ENCODE measurements at regions not wholly inside any gene's neighbourhood (a gene's known extent, or its start where the extent isn't known, plus 50 kb on each side); places are given as distances from the start of the nearest gene placed in this dataset.

GRCh38 chr13:79185580-79185979 is 220.5 kb downstream of the RBM26 start (continued):
- TF ChIP-seq GPBP1L1 (CRISPR knock-in tag; IDR thresholded peaks at IDR 0.05) (no peak), HOXA9 (CRISPR knock-in tag; IDR thresholded peaks at IDR 0.05; ENCODE audit: borderline replicate concordance) (no peak), ZNF639 (CRISPR knock-in tag; conservative IDR thresholded peaks at IDR 0.05) (no peak), ARNT2 (CRISPR knock-in tag; IDR thresholded peaks at IDR 0.05; ENCODE audit: low read depth) (no peak), THAP9 (CRISPR knock-in tag; IDR thresholded peaks at IDR 0.05; ENCODE audit: borderline replicate concordance) (no peak), ESRRA (CRISPR knock-in tag; IDR thresholded peaks at IDR 0.05; ENCODE audit: low read depth) (no peak), NONO (IDR thresholded peaks at IDR 0.05) (no peak), NONO (CRISPR knock-in tag; conservative IDR thresholded peaks at IDR 0.05) (no peak; the same call in 1 of the 2 replicates), ZNF746 (CRISPR knock-in tag; IDR thresholded peaks at IDR 0.05) (no peak), KAT7 (CRISPR knock-in tag; IDR thresholded peaks at IDR 0.05; ENCODE audit: borderline replicate concordance) (no peak), HNRNPH1 (optimal IDR thresholded peaks at IDR 0.05; ENCODE audit: low read depth, low read length) (no peak), NR2F2 (IDR thresholded peaks at IDR 0.05; ENCODE audit: borderline replicate concordance, low read depth) (no peak), ADNP (CRISPR knock-in tag; IDR thresholded peaks at IDR 0.05) (no peak), NAIF1 (CRISPR knock-in tag; IDR thresholded peaks at IDR 0.05; ENCODE audit: borderline replicate concordance) (no peak), MEIS2 (CRISPR knock-in tag; IDR thresholded peaks at IDR 0.05) (0 out of 2 replicates have a peak, but pooled peaks have one; percentile 38), CHD4 (IDR thresholded peaks at IDR 0.05; ENCODE audit: borderline replicate concordance, low read length) (no peak), BHLHE40 (IDR thresholded peaks at IDR 0.05; ENCODE audit: low read length) (peak; percentile 47; the same call in 1 of the 2 replicates), ATF7 (IDR thresholded peaks at IDR 0.05) (no peak), ATF7 (CRISPR knock-in tag; IDR thresholded peaks at IDR 0.05) (no peak), NR1H2 (CRISPR knock-in tag; IDR thresholded peaks at IDR 0.05; ENCODE audit: borderline replicate concordance, low read depth) (no peak), ZFP1 (CRISPR knock-in tag; IDR thresholded peaks at IDR 0.05) (peak; percentile 38; the same call in 1 of the 2 replicates), RARG (CRISPR knock-in tag; IDR thresholded peaks at IDR 0.05; ENCODE audit: low read depth) (no peak), ZFP90 (CRISPR knock-in tag; IDR thresholded peaks at IDR 0.05; ENCODE audit: borderline replicate concordance) (no peak), CBX1 (IDR thresholded peaks at IDR 0.05; ENCODE audit: low read depth) (no peak), ZMAT5 (CRISPR knock-in tag; IDR thresholded peaks at IDR 0.05; ENCODE audit: borderline replicate concordance, low read depth) (no peak), ZNF790 (CRISPR knock-in tag; IDR thresholded peaks at IDR 0.05; ENCODE audit: borderline replicate concordance) (no peak)
